ENCODE measurements at regions not wholly inside any gene's neighbourhood (a gene's known extent, or its start where the extent isn't known, plus 50 kb on each side); places are given as distances from the start of the nearest gene placed in this dataset.

DNA sequence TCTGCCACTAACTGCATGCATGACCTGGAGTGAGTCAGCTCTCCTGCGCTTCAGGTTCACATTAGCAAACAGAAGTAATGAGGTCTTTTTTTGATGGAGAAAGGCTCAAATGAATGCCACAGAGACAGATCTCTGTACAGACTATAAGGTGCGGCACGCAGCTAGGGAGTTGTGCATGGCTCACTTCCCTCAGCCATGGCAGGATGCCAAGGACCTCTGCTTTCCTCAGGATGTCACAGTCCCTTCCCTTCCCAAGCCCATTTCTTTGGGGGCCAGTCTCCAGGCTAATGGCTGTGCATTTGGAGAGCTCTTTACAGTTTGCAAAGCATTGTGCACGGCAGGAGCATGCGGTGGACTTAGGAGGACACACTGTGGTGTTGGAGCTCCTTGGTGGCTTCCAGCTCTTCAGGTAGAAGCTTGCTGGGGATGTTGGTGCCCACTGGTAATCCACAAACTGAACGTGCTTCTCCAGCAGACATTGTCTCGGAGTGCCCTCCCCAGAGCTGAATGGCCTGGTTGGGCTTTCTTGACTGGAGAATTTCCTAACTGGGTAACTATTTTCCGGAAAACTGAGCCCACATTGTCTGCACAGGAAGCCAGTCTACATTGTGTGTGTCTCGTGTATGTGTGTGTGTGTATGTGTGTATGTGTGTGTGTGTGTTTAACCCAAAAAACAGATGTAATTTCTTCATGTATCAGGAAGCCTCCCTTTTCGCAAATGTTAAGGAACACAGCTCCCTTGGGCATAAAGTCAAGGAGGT is 172.5 kb upstream of the TLE3 start:
- peak; percentile 77 to 92 for DNase-seq

DNA sequence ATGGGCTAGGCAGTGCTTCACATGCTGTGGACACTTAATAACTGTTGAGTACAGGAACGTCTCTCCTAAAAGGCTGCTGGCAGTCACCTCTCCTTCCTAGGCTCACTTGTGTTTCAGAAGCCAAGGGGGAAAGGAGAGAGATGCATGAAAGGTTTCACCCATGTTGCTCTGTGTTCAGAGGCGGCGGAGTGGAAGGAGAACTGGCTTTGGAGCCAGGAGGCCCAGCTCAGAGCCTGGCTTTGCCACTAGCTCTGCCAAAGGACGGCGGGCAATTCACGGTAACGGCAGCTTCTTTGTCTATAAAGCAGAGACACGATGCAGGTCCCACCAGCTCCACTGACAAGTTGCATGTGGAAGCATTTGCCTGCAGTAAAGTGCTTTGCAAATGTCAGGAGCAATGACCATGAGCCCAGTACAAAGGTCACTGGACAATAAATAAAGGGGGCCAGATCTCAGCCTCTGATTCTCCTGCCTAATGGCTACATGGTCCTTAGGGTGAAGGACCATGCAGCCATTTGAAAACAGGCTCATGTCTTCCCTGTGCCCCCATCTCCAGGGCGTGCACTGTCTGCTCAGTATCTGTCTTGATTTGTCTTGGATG is 171.7 kb upstream of the TLE3 start:
- DNase-seq: no peak

DNA sequence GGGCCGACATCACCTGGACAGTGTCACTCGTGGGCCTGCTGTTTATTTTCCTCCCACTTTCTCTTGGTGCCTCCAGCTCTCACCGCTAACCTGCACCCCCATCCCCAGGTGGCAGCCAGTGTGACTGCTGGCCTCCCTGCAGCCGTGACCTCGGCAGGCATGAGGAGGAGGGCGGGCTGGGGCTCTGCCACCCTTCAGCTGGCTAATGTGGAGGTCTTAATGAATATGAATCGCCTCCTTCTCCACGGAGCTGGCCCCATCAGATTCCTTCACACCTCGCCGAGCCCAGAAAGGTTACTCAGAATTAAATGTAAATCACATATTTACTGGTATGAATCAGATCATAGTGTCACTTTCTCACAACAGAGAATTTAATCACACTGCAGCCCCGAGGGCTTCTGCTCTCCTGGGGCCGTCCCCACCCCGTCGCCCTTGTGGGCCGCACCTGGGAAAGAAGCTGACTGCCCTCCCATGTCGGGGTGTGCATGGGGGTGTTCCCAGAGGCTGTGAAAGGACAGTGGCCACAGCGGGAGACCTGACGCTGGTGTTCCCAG is 171.1 kb upstream of the TLE3 start:
- DNase-seq: no peak

GRCh38 chr15:70267879-70268278 is 170.2 kb upstream of the TLE3 start:
- DNase-seq: no peak

GRCh38 chr15:70267306-70267705 is 169.6 kb upstream of the TLE3 start:
- DNase-seq: no peak

- no peak for DNase-seq
Measured at GRCh38 chr15:70266412-70267121, 168.8 kb upstream of the TLE3 start.

- no peak for DNase-seq
Measured at GRCh38 chr15:70265986-70266385, 168.3 kb upstream of the TLE3 start.

- DNase-seq: no peak
Measured at GRCh38 chr15:70265466-70265978, 167.8 kb upstream of the TLE3 start.

DNA sequence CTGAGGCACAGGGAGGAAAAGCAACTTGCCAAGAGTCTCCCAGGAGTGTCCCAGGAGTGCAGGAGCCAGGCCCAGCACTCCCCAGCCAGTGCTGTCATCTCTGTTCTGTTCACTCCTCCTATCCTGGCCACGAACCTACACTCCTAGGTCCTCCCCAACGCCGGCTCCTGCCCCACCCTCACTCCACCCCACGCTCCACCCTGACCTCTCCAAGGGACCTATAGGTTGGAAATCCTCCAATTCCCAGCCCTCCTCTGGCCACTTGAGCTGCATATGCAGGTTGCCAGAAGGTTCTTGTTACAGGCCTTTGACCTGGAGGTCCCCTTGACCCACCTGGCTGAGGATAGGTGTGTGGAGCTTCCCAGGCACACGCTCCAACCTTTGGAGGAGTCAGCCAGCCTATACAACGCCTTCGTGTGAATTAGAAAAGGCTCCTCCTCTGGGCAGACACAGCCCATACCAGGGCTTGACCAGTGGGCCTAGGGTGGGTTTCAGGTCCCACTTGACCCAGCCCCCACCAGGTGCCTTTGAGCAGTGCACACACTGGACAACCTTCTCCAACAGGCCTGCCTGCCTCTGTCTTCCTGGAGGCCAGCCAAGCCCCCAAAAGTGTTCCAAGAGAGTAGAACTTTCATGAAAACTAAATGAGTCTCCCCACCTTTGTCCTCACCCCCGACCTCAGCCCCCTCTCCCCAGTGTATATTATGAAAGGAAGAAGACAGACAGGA is 167.2 kb upstream of the TLE3 start:
- DNase-seq: no peak

DNA sequence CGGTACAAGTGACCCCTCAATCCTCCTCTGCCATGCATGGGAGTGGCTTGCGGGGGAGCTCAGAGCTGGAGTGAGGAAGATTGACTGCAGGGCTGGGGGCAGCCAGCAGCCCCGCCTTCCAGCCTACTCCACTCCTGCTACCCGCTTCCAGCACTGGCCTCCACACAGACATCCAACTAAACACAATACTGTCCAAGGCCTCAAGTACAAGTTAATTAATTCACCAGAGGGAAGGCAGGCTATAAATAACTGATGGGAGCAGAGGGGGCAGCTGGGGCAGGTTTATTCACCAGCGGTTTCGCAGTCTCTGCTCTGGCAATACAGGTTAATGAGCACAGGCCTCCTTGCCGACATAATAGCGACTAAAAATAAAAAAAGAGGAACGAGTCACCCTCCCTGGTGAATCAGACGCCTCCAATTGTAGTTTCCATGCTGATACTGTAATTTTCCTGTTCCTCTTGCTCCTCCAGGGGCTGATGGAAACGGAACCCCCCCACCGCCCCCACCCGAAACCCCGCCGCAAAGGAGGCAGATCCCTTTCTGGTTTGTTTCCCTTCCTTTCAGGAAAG is 166.4 kb upstream of the TLE3 start:
- DNase-seq: peak; percentile 17

DNA sequence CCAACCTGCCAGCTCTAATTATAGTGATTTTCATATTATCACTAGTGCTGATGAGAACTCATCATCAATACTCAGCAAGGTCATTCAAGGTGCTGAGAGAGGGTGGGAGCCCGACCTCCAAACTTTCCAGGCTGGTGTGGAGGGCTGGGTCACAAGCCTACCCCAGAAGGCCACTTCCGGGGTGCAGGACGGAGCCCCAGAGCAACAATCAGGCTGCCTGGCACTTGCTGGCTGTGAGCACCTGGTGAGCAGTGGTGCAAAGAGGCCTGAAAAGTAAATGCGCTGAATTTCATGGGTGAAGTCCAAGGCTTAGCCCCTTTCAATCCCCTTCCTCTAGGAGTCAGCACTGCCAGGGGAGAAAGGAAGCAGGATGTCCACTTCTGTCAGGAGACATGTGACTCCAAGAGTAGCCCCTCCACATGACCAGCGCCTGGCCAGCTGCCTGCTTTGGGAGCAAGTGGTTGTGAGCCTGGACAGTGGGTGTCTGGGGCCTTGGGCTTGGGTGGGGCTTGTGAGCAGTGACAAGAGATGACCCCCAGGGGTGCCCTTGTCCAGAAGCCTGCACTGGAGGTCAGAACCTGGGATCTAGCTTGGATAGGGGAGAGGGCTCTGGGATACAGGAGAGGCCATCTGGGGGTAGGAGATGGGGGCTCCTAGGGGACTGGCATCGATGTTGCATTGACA is 165.0 kb upstream of the TLE3 start:
- no peak for DNase-seq

GRCh38 chr15:70262171-70262570 is 164.5 kb upstream of the TLE3 start:
- no peak for DNase-seq

- DNase-seq: no peak
Measured at GRCh38 chr15:70261083-70261482, 163.4 kb upstream of the TLE3 start.

DNA sequence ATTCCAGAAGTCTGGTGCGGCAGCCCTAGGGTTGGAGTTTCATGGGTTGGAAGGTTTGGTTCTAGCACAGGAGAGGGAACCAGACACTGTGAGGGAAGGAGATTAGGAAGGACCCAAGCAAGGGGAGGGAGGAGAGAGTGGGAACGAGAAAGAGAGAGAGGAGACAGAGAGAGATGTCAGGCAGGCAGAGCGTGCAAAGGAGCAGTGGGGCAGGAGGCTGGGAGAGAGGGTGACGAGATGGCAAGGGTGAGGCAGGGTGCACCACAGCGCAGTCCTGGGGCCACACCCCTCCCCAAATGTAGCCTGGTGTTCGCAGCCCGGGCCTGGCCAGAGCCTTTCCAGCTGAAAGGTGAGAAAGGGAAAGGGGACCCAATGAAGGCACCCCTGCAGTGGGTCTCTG is 162.9 kb upstream of the TLE3 start:
- DNase-seq: no peak

GRCh38 chr15:70259640-70260508 is 162.2 kb upstream of the TLE3 start:
- DNase-seq: no peak

DNA sequence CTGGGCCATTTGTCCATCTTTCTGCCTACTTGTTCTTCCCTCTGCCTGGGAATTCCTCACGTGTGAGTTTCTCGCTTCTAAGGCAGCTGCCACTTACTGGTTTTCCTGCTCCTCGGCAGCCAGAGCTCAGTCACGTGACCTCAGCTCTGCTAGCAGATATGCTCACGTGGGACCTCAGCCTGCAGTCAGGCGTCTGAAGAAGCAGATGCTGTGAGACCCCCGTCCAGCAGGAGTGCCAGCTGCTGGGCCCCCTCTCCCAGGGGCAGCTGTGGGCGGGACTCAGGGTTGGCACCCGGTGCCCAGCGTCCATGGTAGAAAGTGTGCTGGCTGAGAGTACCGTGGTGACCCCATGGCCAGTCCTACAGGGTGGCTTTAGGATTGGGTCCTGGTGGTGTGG is 161.3 kb upstream of the TLE3 start:
- peak in 1 of 2 experiments; percentile 63 for DNase-seq

- no peak for DNase-seq
Measured at GRCh38 chr15:70258369-70259027, 160.8 kb upstream of the TLE3 start.

DNA sequence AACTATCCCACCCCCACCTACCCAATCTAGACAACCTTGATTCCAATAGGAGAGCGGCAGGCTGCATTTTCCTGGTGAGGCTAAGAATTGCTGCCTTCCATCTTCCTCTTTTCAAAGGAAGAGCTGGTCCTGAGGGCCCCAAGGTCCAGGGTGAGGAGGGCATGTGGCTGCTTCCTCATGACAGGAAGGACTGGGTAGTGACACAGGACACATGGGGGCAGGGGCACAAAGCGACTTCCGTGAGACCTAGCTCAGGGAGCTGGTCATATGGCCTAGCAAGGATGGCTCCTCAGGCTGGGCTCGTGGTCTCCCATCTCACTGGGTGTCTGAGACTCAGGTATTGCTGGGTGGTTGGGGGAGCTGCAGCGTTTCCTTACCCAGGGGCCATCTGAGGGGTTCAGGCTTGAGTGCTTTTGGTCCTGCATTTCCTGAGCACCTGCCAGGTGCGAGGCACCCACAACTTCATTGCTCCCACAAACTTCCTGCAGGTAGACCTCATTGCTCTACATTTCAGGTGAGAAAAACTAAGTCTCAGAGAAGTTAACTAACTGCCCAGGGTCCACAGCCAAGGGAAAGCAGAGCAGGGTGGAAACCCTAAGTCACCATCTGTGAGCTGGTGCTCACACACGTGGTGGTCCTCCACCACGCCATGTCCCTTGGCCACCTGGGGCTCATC is 160.0 kb upstream of the TLE3 start:
- DNase-seq: no peak

DNA sequence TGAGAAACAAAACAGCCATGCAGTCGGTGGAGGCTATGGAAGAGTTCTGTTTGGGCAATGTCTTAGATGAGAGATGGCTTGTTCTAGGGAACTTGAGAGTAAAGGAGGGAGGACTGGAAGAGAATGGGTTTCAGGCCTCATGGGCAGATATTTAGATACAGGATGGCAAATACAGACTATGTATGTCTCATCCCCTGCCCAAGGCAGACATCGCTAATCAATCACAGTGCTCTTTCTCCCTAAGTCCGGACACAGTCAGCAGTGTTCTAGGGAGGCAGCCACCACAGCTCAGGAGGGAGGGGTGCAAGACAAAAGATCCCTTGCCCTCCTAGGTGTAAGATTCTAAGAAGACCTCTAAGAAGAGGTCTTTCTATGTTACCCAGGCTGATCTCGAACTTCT is 159.3 kb upstream of the TLE3 start:
- no peak for DNase-seq
